OCI-LY3 (cell line): ENCODE measurements at regions not wholly inside any gene's neighbourhood (a gene's known extent, or its start where the extent isn't known, plus 50 kb on each side); places are given as distances from the start of the nearest gene placed in this dataset.

Source experiments
- H2AFZ ChIP-seq: fragments of 200-600, 300-600 bp; shearing (Covaris generic); 2 replicates; pipeline ENCODE4 v1.6.0; 2014; ENCODE audit warnings: antibody characterized with exemption, low read depth, low read length
- H3K27ac ChIP-seq: fragments of 200-600, 300-600 bp; sonication (generic); 2 replicates; pipeline ENCODE4 v1.5.1; 2014; ENCODE audit warnings: mild to moderate bottlenecking, low read length, moderate library complexity, mixed read lengths
- H3K27me3 ChIP-seq: fragments of 200-600, 300-600 bp; sonication (generic); 2 replicates; pipeline ENCODE4 v1.6.1; 2014; ENCODE audit warnings: low read depth, low read length, mixed read lengths
- H3K36me3 ChIP-seq: fragments of 200-600, 300-600 bp; sonication (generic); replicated peaks from 2 replicates; pipeline ENCODE3; 2014; ENCODE audit warnings: low read depth, low read length, mixed read lengths
- H3K4me1 ChIP-seq: fragments of 300-600, 200-600 bp; sonication (generic); 2 replicates; pipeline ENCODE4 v1.6.1; 2014; ENCODE audit warnings: low read length, mixed read lengths
- H3K4me2 ChIP-seq: fragments of 200-600, 300-600 bp; sonication (generic); 2 replicates; pipeline ENCODE4 v1.6.1; 2014; ENCODE audit warnings: low read length, mixed read lengths
- H3K4me3 ChIP-seq: fragments of 300-600, 200-600 bp; sonication (generic); 2 replicates; pipeline ENCODE4 v1.5.1; 2014; ENCODE audit warnings: antibody characterized with exemption, mild to moderate bottlenecking, low read length, moderate library complexity
- H3K79me2 ChIP-seq: fragments of 300-600, 200-600 bp; shearing (Covaris generic); 2 replicates; pipeline ENCODE4 v1.6.1; 2014; ENCODE audit warnings: mild to moderate bottlenecking, low read length, mixed read lengths
- H3K9ac ChIP-seq: fragments of 300-600, 200-600 bp; shearing (Covaris generic); 2 replicates; pipeline ENCODE4 v1.6.0; 2014; ENCODE audit warnings: mild to moderate bottlenecking, low read length, moderate library complexity
- H3K9me3 ChIP-seq: fragments of 200-600, 300-600 bp; shearing (Covaris generic); 2 replicates; pipeline ENCODE4 v1.6.1; 2014; ENCODE audit warnings: low read length, mixed read lengths; ENCODE audit not compliant: insufficient read depth
- H4K20me1 ChIP-seq: fragments of 200-600, 300-600 bp; sonication (generic); 2 replicates; pipeline ENCODE4 v1.6.1; 2016; ENCODE audit warnings: low read length, mixed read lengths; ENCODE audit not compliant: insufficient read depth
- CTCF ChIP-seq: fragments of 200-600, 300-600 bp; sonication (generic); IDR thresholded peaks from 2 replicates; pipeline ENCODE4 v1.5.1; 2014; ENCODE audit warnings: antibody characterized with exemption, low read length, low read depth
- EZH2phosphoT487 ChIP-seq: fragments of 200-600 bp; shearing (Covaris generic); IDR thresholded peaks from 2 replicates; pipeline ENCODE4 v1.6.1; 2018; ENCODE audit warnings: antibody characterized with exemption, mixed run types, low read depth

GRCh38 chr7:156167417-156167807 is 355.1 kb upstream of the SHH start:
- no peak for TF ChIP-seq EZH2phosphoT487
- TF ChIP-seq CTCF: no peak
- H3K27me3 ChIP-seq: no peaks in the 10 kb centered on the region
- no peak overlapping the region for H3K4me3 ChIP-seq
- H3K27ac ChIP-seq: no peak overlapping the region
- H3K9me3 ChIP-seq: no peaks in the 10 kb centered on the region
- no peaks in the 10 kb centered on the region for H3K36me3 ChIP-seq
- no peaks in the 10 kb centered on the region for H4K20me1 ChIP-seq
- no peak overlapping the region for H2AFZ ChIP-seq
- H3K79me2 ChIP-seq: no peaks in the 10 kb centered on the region
- no peak overlapping the region for H3K9ac ChIP-seq
- no peaks in the 10 kb centered on the region for H3K4me1 ChIP-seq
- H3K4me2 ChIP-seq: no peak overlapping the region

- no peak overlapping the region for H3K9ac ChIP-seq
- H4K20me1 ChIP-seq: no peaks in the 10 kb centered on the region
- no peaks in the 10 kb centered on the region for H3K36me3 ChIP-seq
- H3K4me2 ChIP-seq: no peak overlapping the region
- H3K4me1 ChIP-seq: no peaks in the 10 kb centered on the region
- TF ChIP-seq EZH2phosphoT487 (no peak), CTCF (no peak)
- no peaks in the 10 kb centered on the region for H3K9me3 ChIP-seq
- H2AFZ ChIP-seq: no peak overlapping the region
- H3K27ac ChIP-seq: no peak overlapping the region
- no peaks in the 10 kb centered on the region for H3K79me2 ChIP-seq
- H3K4me3 ChIP-seq: no peak overlapping the region
- no peaks in the 10 kb centered on the region for H3K27me3 ChIP-seq
These were observed 354.6 kb upstream of the SHH start for GRCh38 chr7:156166692-156167416.

- Histone ChIP-seq H3K4me2 (no peak overlapping the region), H3K36me3 (no peaks in the 10 kb centered on the region), H4K20me1 (no peaks in the 10 kb centered on the region), H3K4me3 (no peak overlapping the region), H2AFZ (no peak overlapping the region), H3K4me1 (no peaks in the 10 kb centered on the region), H3K9ac (no peak overlapping the region), H3K79me2 (no peaks in the 10 kb centered on the region), H3K9me3 (no peaks in the 10 kb centered on the region), H3K27ac (no peak overlapping the region), H3K27me3 (no peaks in the 10 kb centered on the region)
- no peak for TF ChIP-seq EZH2phosphoT487
- TF ChIP-seq CTCF: no peak
These were observed 351.5 kb upstream of the SHH start for GRCh38 chr7:156163747-156164146.

GRCh38 chr7:156162451-156162850 is 350.2 kb upstream of the SHH start:
- no peaks in the 10 kb centered on the region for H3K4me1 ChIP-seq
- H4K20me1 ChIP-seq: no peaks in the 10 kb centered on the region
- H3K9me3 ChIP-seq: no peaks in the 10 kb centered on the region
- H3K4me2 ChIP-seq: no peak overlapping the region
- no peak overlapping the region for H3K4me3 ChIP-seq
- no peaks in the 10 kb centered on the region for H3K27me3 ChIP-seq
- H3K79me2 ChIP-seq: no peaks in the 10 kb centered on the region
- TF ChIP-seq EZH2phosphoT487: no peak
- TF ChIP-seq CTCF: no peak
- H3K9ac ChIP-seq: no peak overlapping the region
- no peaks in the 10 kb centered on the region for H3K36me3 ChIP-seq
- H2AFZ ChIP-seq: no peak overlapping the region
- no peak overlapping the region for H3K27ac ChIP-seq
